ENCODE measurements at regions not wholly inside any gene's neighbourhood (a gene's known extent, or its start where the extent isn't known, plus 50 kb on each side); places are given as distances from the start of the nearest gene placed in this dataset.

DNA sequence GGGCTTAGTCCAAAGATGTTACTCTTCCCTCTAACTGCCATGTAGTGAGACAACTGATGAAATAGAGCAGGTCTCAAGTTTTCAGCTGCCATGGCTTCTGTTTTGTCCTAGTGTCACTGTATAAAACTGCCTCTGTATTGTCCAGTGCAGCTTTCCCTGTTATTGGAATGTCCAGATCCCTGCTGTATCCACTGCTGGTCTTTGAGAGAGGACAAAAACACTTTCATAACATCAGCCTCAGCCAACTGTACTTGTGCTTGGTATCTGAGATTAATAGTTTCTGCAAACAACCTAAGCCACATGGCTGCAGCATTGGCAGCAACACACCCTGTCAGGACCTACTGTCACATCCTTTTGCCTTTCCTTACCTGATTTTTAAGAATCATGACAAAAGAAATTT, 480.2 kb downstream of the LPIN1 start:
- no peak overlapping the region for H3K4me2 ChIP-seq (ENCODE audit: low read length)
- no peak for TF ChIP-seq EZH2phosphoT487 (IDR thresholded peaks at IDR 0.05; ENCODE audit: borderline replicate concordance, low read depth, low read length)
- TF ChIP-seq, protein P1, sequence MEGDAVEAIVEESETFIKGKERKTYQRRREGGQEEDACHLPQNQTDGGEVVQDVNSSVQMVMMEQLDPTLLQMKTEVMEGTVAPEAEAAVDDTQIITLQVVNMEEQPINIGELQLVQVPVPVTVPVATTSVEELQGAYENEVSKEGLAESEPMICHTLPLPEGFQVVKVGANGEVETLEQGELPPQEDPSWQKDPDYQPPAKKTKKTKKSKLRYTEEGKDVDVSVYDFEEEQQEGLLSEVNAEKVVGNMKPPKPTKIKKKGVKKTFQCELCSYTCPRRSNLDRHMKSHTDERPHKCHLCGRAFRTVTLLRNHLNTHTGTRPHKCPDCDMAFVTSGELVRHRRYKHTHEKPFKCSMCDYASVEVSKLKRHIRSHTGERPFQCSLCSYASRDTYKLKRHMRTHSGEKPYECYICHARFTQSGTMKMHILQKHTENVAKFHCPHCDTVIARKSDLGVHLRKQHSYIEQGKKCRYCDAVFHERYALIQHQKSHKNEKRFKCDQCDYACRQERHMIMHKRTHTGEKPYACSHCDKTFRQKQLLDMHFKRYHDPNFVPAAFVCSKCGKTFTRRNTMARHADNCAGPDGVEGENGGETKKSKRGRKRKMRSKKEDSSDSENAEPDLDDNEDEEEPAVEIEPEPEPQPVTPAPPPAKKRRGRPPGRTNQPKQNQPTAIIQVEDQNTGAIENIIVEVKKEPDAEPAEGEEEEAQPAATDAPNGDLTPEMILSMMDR (conservative IDR thresholded peaks at IDR 0.05; ENCODE audit: low read length): no peak

GRCh38 chr2:12227941-12228608, 481.6 kb downstream of the LPIN1 start:
- TF ChIP-seq, protein P1 (conservative IDR thresholded peaks at IDR 0.05; ENCODE audit: low read length): no peak
- no peak for TF ChIP-seq EZH2phosphoT487 (IDR thresholded peaks at IDR 0.05; ENCODE audit: borderline replicate concordance, low read depth, low read length)
- intact Hi-C loops (cut with micrococcal nuclease; ENCODE audit: unreplicated experiment): no loop called here
- Histone ChIP-seq H3K36me3 (ENCODE audit: insufficient read depth, low read length) (no peaks in the 10 kb centered on the region), H3K9me2 (ENCODE audit: insufficient read depth, low read length) (no peaks in the 10 kb centered on the region), H3K4me1 (ENCODE audit: insufficient read depth, low read length, poor library complexity, severe bottlenecking) (no peaks in the 10 kb centered on the region), H3K27ac (ENCODE audit: low read depth, low read length, poor library complexity, severe bottlenecking) (no peak overlapping the region), H4K20me1 (ENCODE audit: insufficient read depth, low read length) (no peaks in the 10 kb centered on the region), H3K9me3 (ENCODE audit: low read length) (peaks cover 19% of the 10 kb centered on the region; the same call in 1 of the 2 replicates), H3K4me3 (ENCODE audit: low read depth, low read length, poor library complexity, severe bottlenecking) (no peak overlapping the region), H3K4me2 (ENCODE audit: low read length) (no peak overlapping the region), H3K79me2 (ENCODE audit: insufficient read depth, low read depth, low read length) (no peaks in the 10 kb centered on the region), H2AFZ (ENCODE audit: low read length) (no peak overlapping the region)
- no peak for DNase-seq (ENCODE audit: low spot score)
- CTCF ChIA-PET (ENCODE audit: unreplicated experiment): no interaction called here
- no TSS peak for BruUV-seq (replicated peaks)
- POLR2A ChIA-PET: no interaction called here

More for the DNA sequence above, 480.2 kb downstream of the LPIN1 start:
- Histone ChIP-seq H4K20me1 (ENCODE audit: insufficient read depth, low read length) (no peaks in the 10 kb centered on the region), H3K4me3 (ENCODE audit: low read depth, low read length, poor library complexity, severe bottlenecking) (no peak overlapping the region), H3K9me3 (ENCODE audit: low read length) (peaks cover 19% of the 10 kb centered on the region; the same call in 1 of the 2 replicates), H3K4me1 (ENCODE audit: insufficient read depth, low read length, poor library complexity, severe bottlenecking) (no peaks in the 10 kb centered on the region), H3K79me2 (ENCODE audit: insufficient read depth, low read depth, low read length) (no peaks in the 10 kb centered on the region), H3K36me3 (ENCODE audit: insufficient read depth, low read length) (no peaks in the 10 kb centered on the region), H2AFZ (ENCODE audit: low read length) (no peak overlapping the region), H3K9me2 (ENCODE audit: insufficient read depth, low read length) (no peaks in the 10 kb centered on the region), H3K27ac (ENCODE audit: low read depth, low read length, poor library complexity, severe bottlenecking) (no peak overlapping the region)
- intact Hi-C loops (cut with micrococcal nuclease; ENCODE audit: unreplicated experiment): no loop called here
- POLR2A ChIA-PET: no interaction called here
- DNase-seq (ENCODE audit: low spot score): no peak
- BruUV-seq (replicated peaks): no TSS peak
- CTCF ChIA-PET (ENCODE audit: unreplicated experiment): no interaction called here

- Histone ChIP-seq H3K4me2 (ENCODE audit: low read length) (no peak overlapping the region), H2AFZ (ENCODE audit: low read length) (no peak overlapping the region), H3K9me2 (ENCODE audit: insufficient read depth, low read length) (no peaks in the 10 kb centered on the region), H3K79me2 (ENCODE audit: insufficient read depth, low read depth, low read length) (no peaks in the 10 kb centered on the region), H3K36me3 (ENCODE audit: insufficient read depth, low read length) (no peaks in the 10 kb centered on the region), H3K4me1 (ENCODE audit: insufficient read depth, low read length, poor library complexity, severe bottlenecking) (no peaks in the 10 kb centered on the region), H3K27ac (ENCODE audit: low read depth, low read length, poor library complexity, severe bottlenecking) (no peak overlapping the region), H4K20me1 (ENCODE audit: insufficient read depth, low read length) (no peaks in the 10 kb centered on the region), H3K9me3 (ENCODE audit: low read length) (no peaks in the 10 kb centered on the region), H3K4me3 (ENCODE audit: low read depth, low read length, poor library complexity, severe bottlenecking) (no peak overlapping the region)
- intact Hi-C loops (cut with micrococcal nuclease; ENCODE audit: unreplicated experiment): no loop called here
- BruUV-seq (replicated peaks): no TSS peak
- DNase-seq (ENCODE audit: low spot score): no peak
- TF ChIP-seq, protein P1 (conservative IDR thresholded peaks at IDR 0.05; ENCODE audit: low read length): no peak
- no peak for TF ChIP-seq EZH2phosphoT487 (IDR thresholded peaks at IDR 0.05; ENCODE audit: borderline replicate concordance, low read depth, low read length)
- POLR2A ChIA-PET: interaction anchor here (0.6 kb wide), 1 partner anchor 213 kb away, joined by 4 read pairs; no protein-coding TSS in a partner anchor
- CTCF ChIA-PET (ENCODE audit: unreplicated experiment): no interaction called here
Measured at GRCh38 chr2:12231288-12231687, 484.9 kb downstream of the LPIN1 start.
